ENCODE measurements at regions not wholly inside any gene's neighbourhood (a gene's known extent, or its start where the extent isn't known, plus 50 kb on each side); places are given as distances from the start of the nearest gene placed in this dataset.

DNA sequence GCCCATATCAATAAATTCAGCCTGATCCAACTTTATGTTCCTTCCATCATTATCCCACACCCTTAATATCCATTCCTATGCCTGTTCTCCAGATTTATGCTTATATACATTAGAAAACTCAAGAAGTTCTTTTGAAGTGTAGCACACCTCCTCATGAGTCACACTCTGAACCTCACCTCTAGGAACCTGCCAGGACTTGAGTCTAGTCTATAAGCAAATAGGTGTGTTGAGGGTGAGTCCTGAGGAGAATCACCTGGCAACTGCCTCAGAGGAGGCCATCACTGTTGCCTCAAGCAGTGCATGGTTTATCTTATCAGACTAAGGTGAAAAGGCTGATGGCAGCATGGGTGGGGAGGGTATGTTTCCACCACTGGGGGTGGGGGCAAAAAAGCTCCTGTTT is 496.7 kb downstream of the C6orf118 start:
- Histone ChIP-seq H2AK5ac (ENCODE audit: insufficient read length, low read length) (no peak overlapping the region), H2AFZ (ENCODE audit: low read length) (no peak overlapping the region), H2BK20ac (ENCODE audit: low read depth, low read length, poor library complexity, severe bottlenecking) (no peak overlapping the region), H3K4ac (ENCODE audit: low read depth, low read length) (no peak overlapping the region), H2BK12ac (ENCODE audit: insufficient read length, low read depth, low read length) (no peak overlapping the region), H3K27me3 (ENCODE audit: insufficient read depth, low read length) (no peaks in the 10 kb centered on the region; the same call in 1 of the 2 replicates), H3K9me3 (ENCODE audit: control insufficient read depth, low read depth, low read length) (peaks cover 8% of the 10 kb centered on the region), H3K79me2 (ENCODE audit: insufficient read depth, low read length) (no peaks in the 10 kb centered on the region), H4K8ac (replicated peaks; ENCODE audit: insufficient read length, low read depth, low read length) (no peak overlapping the region), H3K4me1 (ENCODE audit: insufficient read depth, low read length) (no peaks in the 10 kb centered on the region), H3K23ac (ENCODE audit: insufficient read length, low read depth, low read length) (no peak overlapping the region), H3K56ac (ENCODE audit: insufficient read length, low read depth, low read length) (no peak overlapping the region), H2BK5ac (ENCODE audit: insufficient read length, low read length) (no peak overlapping the region), H3K27ac (ENCODE audit: insufficient read length, low read depth, low read length) (no peak overlapping the region), H3K14ac (ENCODE audit: insufficient read depth, low read length) (no peak overlapping the region), H3K4me2 (ENCODE audit: insufficient read depth, insufficient read length, low read length) (no peak overlapping the region), H4K5ac (ENCODE audit: insufficient read length, low read depth, low read length) (no peak overlapping the region), H4K20me1 (ENCODE audit: control insufficient read depth, insufficient read depth, insufficient read length) (no peaks in the 10 kb centered on the region), H3K79me1 (ENCODE audit: insufficient read depth, low read depth, low read length, poor library complexity, severe bottlenecking) (no peaks in the 10 kb centered on the region), H3K23me2 (ENCODE audit: insufficient read length, low read depth, low read length, poor library complexity, severe bottlenecking) (no peaks in the 10 kb centered on the region), H2BK120ac (ENCODE audit: low read depth, low read length, poor library complexity, severe bottlenecking) (no peak overlapping the region), H4K91ac (ENCODE audit: insufficient read length, low read depth, low read length) (no peak overlapping the region), H3K9ac (ENCODE audit: extremely low read depth, insufficient read length, low read length) (no peak overlapping the region), H3T11ph (ENCODE audit: low read length) (no peak overlapping the region), H2BK15ac (ENCODE audit: low read depth, low read length) (no peak overlapping the region), H3K18ac (ENCODE audit: insufficient read length, low read depth, low read length) (no peak overlapping the region)
- H3K27ac Mint-ChIP-seq, result no peak overlapping the region
- H3K9me3 Mint-ChIP-seq, result peaks cover 30 to 53% of the 10 kb centered on the region in 2 experiments
- DNase-seq, result no peak
- H3K4me1 Mint-ChIP-seq, result no peaks in the 10 kb centered on the region
- H3K36me3 Mint-ChIP-seq (ENCODE audit: insufficient read depth in 1 of 3, low read depth in 3 of 3), result peaks cover 15 to 45% (median 31%) of the 10 kb centered on the region in 3 experiments
- no peak overlapping the region for H3K4me3 Mint-ChIP-seq
- no peaks in the 10 kb centered on the region for H3K27me3 Mint-ChIP-seq (ENCODE audit: low read depth)
- TF ChIP-seq, protein P1, sequence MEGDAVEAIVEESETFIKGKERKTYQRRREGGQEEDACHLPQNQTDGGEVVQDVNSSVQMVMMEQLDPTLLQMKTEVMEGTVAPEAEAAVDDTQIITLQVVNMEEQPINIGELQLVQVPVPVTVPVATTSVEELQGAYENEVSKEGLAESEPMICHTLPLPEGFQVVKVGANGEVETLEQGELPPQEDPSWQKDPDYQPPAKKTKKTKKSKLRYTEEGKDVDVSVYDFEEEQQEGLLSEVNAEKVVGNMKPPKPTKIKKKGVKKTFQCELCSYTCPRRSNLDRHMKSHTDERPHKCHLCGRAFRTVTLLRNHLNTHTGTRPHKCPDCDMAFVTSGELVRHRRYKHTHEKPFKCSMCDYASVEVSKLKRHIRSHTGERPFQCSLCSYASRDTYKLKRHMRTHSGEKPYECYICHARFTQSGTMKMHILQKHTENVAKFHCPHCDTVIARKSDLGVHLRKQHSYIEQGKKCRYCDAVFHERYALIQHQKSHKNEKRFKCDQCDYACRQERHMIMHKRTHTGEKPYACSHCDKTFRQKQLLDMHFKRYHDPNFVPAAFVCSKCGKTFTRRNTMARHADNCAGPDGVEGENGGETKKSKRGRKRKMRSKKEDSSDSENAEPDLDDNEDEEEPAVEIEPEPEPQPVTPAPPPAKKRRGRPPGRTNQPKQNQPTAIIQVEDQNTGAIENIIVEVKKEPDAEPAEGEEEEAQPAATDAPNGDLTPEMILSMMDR (conservative IDR thresholded peaks at IDR 0.05), result no peak

All from H9 (cell line).